Psoas muscle (tissue), 7 donors: ENCODE measurements at regions not wholly inside any gene's neighbourhood (a gene's known extent, or its start where the extent isn't known, plus 50 kb on each side); places are given as distances from the start of the nearest gene placed in this dataset.
A peak's percentile ranks its signal among the peaks of the same experiment; 100 is the strongest.

ENCODE experiments used
- ATAC-seq, 4 donors: fragments of 200-7000 bp; cut with Tn5 transposase; one replicate each; pipeline ENCODE4 v1.9.1; 2020; ENCODE audit warnings: moderate library complexity in 3 of 4, mild to moderate bottlenecking in 2 of 4
- DNase-seq, 2 donors: peaks; one replicate each; pipeline ENCODE4 v3.0.0-alpha.2; 2020
- H3K27ac ChIP-seq: fragments of 200-600 bp; one replicate; pipeline ENCODE4 v1.8.0; 2022
- H3K27me3 ChIP-seq, 3 donors: fragments of 200-600 bp in 1 of 3; one replicate each; pipeline versions ENCODE4 v1.6.1 to v1.8.0; 2013 to 2022; ENCODE audit warnings: low read length in 2 of 3, mild to moderate bottlenecking in 2 of 3, moderate library complexity in 1 of 3; ENCODE audit not compliant: insufficient read depth in 3 of 3
- H3K36me3 ChIP-seq, 2 donors: fragments of 200-600 bp in 1 of 2; one replicate each; pipeline versions ENCODE4 v1.6.1 to v1.8.0; 2013 to 2022; ENCODE audit warnings: low read depth in 1 of 2, mild to moderate bottlenecking in 1 of 2, moderate library complexity in 1 of 2; ENCODE audit not compliant: insufficient read depth in 1 of 2
- H3K4me1 ChIP-seq: fragments of 200-600 bp; one replicate; pipeline ENCODE4 v1.8.0; 2022
- H3K4me3 ChIP-seq: fragments of 200-600 bp; one replicate; pipeline ENCODE4 v1.8.0; 2022; ENCODE audit warnings: mild to moderate bottlenecking
- H3K9me3 ChIP-seq: fragments of 200-600 bp; one replicate; pipeline ENCODE4 v1.8.0; 2022
- WGBS, 3 donors: extraction: QIAGEN DNeasy Blood & Tissue Kit; methylation state at CpG; one replicate each; pipeline versions ENCODE4 v1.1.6 to v1.1.7; 2013; 5-methylcytosine and 5-hydroxymethylcytosine counted together
- intact Hi-C, 2 donors: fragments of 100-400 bp; cut with DNase I; formaldehyde crosslinking; loops; one replicate each; pipeline versions ENCODE4 v1.11.0 to v1.14.2; 2022
- TF ChIP-seq, protein P1 (sequence below): fragments of 200-600 bp; IDR thresholded peaks from one replicate; pipeline ENCODE4 v1.8.0; 2022; ENCODE audit warnings: antibody characterized with exemption
- donor health status: healthy with polysubstance abuse.
- donor health status: DM: no; HTN: no; CAD: no; lungs with moderate emphysema.
- donor health status: Bipolar disorder and iron deficiency.
- donor health status: healthy.
- donor health status: DM: yes; HTN: yes; CAD: no.
- donor health status: DM: no; HTN: no; CAD: no.
- donor health status: DM: yes; HTN: yes; CAD: no.

DNA sequence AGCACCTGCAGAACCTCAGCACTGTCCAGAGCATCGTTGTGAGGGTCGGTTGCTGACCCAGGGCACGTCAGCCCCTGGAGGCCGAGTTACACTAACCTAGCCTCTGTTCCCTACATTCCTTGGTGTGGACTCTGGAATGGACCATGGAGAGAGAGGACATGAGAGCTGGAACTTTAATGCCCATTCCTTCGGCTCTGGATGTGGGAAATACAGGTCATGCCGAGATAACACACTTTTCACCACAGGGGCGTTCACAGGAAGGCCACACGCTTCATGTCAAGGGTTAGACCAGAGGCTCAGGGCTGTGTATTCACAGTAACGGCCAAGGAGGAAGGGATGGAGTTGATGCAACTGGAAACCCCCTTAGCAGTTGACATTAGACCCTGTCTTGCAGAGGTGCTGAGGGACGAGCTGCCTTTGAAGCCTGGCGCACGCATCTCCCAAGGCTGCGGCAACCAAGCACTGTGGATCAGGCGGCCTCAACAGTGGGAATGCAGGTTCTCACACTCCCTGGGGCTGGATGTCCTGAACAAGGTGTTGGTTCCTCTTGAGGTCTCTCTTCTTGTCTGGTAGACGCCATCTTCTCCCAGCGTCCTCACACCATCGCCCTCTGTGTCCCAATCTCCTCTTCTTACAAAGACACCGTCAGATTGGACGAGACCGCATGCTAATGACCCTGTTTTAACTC lies 245.2 kb downstream of the KLF6 start:
- TF ChIP-seq, protein P1, sequence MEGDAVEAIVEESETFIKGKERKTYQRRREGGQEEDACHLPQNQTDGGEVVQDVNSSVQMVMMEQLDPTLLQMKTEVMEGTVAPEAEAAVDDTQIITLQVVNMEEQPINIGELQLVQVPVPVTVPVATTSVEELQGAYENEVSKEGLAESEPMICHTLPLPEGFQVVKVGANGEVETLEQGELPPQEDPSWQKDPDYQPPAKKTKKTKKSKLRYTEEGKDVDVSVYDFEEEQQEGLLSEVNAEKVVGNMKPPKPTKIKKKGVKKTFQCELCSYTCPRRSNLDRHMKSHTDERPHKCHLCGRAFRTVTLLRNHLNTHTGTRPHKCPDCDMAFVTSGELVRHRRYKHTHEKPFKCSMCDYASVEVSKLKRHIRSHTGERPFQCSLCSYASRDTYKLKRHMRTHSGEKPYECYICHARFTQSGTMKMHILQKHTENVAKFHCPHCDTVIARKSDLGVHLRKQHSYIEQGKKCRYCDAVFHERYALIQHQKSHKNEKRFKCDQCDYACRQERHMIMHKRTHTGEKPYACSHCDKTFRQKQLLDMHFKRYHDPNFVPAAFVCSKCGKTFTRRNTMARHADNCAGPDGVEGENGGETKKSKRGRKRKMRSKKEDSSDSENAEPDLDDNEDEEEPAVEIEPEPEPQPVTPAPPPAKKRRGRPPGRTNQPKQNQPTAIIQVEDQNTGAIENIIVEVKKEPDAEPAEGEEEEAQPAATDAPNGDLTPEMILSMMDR: no peak
- Histone ChIP-seq H3K4me3 (no peak overlapping the region), H3K36me3 (no peaks in the 10 kb centered on the region), H3K4me1 (peaks cover 6% of the 10 kb centered on the region), H3K27ac (peak overlapping the region; percentile 37), H3K27me3 (no peaks in the 10 kb centered on the region), H3K9me3 (no peaks in the 10 kb centered on the region)
- WGBS, 3 donors: 92 to 96% (median 95%) methylated on average over 20 of the region's 20 CpGs
- intact Hi-C loops: no loop called here
- ATAC-seq (no peak), DNase-seq (no peak)

DNA sequence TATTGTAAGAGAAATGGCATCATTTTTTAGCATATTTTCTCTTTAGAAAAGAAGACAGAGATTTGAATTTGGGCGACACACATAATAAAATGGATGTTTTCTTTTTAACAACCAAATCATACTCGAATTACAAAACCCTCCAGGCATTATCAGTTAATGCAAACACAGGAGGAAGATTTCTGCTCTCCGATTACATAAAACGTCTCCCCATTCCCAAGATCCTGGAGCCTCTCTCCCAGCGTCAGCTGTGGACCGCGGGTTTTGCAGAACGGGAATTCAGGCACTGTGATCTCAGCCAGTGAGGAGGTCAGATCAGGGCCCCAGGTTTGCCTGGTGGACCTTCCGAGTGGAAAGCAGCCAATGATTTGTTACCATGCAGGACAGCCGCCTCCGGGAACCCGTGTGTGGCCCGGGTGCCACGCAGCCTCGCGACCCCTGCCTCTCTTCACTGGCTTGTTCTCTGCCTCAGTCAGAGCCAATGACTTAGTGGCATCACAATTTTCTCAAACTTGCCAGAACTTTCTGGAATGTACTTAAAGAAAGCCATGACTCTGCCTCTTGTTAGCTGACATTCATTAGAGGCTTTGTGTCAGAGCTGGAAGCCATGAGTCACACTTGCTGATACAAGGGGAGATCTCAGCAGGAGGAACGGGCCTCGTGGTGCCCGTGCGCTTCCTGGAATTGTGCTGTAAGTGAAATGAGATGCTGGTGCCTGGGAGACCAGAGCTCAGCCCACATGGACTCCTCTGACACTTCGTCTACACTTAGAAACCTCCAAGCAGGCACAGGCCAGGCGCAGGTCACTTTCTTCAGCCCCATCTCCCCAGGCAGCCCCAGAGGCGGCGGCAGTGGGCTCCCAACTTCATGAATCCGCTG lies 246.1 kb downstream of the KLF6 start:
- DNase-seq: peak in 1 of 2 donors; percentile 43
- H3K27ac ChIP-seq: peak overlapping the region; percentile 37
- H3K27me3 ChIP-seq: no peaks in the 10 kb centered on the region
- H3K4me1 ChIP-seq: peaks cover 6% of the 10 kb centered on the region
- no peak overlapping the region for H3K4me3 ChIP-seq
- 43 to 54% (median 49%) methylated on average over 25 of the region's 25 CpGs for WGBS, 3 donors
- no peaks in the 10 kb centered on the region for H3K36me3 ChIP-seq
- TF ChIP-seq, protein P1: no peak
- intact Hi-C loops: no loop called here
- ATAC-seq: peak; percentile 77 to 87 (median 81)
- no peaks in the 10 kb centered on the region for H3K9me3 ChIP-seq

DNA sequence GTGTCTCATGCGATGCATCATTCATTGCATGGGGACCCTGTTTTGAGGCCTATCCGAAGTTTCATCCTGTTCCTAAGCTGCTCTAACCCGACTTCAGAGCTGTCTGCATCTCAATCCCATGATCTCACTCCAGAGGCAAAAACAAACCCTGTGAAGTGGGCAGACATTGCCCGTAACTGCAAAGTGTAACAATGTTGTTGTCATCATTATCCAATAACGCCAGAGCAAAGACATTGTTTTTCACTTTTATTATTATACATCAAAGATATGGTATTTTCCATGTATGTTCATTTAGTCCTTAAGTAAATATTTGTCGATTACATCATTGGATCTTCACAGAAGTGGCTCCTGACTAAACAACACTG lies 246.7 kb downstream of the KLF6 start:
- peaks cover 6% of the 10 kb centered on the region for H3K4me1 ChIP-seq
- no peak overlapping the region for H3K27ac ChIP-seq
- H3K4me3 ChIP-seq: no peak overlapping the region
- ATAC-seq (no peak), DNase-seq (no peak)
- WGBS, 3 donors: 63 to 81% (median 65%) methylated on average over 6 of the region's 6 CpGs
- H3K36me3 ChIP-seq: no peaks in the 10 kb centered on the region
- no peaks in the 10 kb centered on the region for H3K27me3 ChIP-seq
- intact Hi-C loops: no loop called here
- TF ChIP-seq, protein P1: no peak
- no peaks in the 10 kb centered on the region for H3K9me3 ChIP-seq

DNA sequence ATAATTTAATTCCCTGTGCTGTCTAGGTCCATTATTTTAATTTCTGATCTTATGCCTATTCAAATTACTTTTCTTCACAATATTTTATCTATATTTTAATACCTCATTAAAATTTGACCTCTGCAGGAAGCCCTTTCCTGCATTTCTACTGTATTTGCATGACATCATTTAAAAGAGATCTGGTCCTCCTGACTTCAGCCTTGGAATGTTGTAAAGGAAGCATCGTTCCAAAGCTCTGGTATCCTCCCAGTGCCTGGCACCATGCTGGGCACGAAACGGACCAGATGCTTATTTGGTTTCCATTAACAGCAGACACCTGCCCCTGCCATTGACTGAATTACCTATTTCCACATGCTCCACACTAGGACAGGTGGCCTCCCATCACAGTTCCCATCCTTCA lies 247.5 kb downstream of the KLF6 start:
- Histone ChIP-seq H3K27me3 (no peaks in the 10 kb centered on the region), H3K4me3 (no peak overlapping the region), H3K9me3 (no peaks in the 10 kb centered on the region), H3K36me3 (no peaks in the 10 kb centered on the region), H3K27ac (no peak overlapping the region), H3K4me1 (peaks cover 6% of the 10 kb centered on the region)
- WGBS, 3 donors: 53 to 83% (median 64%) methylated on average over 3 of the region's 3 CpGs
- intact Hi-C loops: no loop called here
- DNase-seq (no peak), ATAC-seq (no peak)
- TF ChIP-seq, protein P1: no peak
